ENCODE measurements at regions not wholly inside any gene's neighbourhood (a gene's known extent, or its start where the extent isn't known, plus 50 kb on each side); places are given as distances from the start of the nearest gene placed in this dataset.

GRCh38 chr4:23384741-23385140 lies 505.1 kb downstream of the PPARGC1A start:
- no peak for TF ChIP-seq POLR2A (IDR thresholded peaks at IDR 0.05)
- no peak for TF ChIP-seq CTCF (IDR thresholded peaks at IDR 0.05)
